NCI-H2196 (cell line): ENCODE measurements at regions not wholly inside any gene's neighbourhood (a gene's known extent, or its start where the extent isn't known, plus 50 kb on each side); places are given as distances from the start of the nearest gene placed in this dataset.

Source experiments
- DNase-seq: peaks from one replicate; lab custom pipeline; 2025; ENCODE audit not compliant: unreplicated experiment; lab: John Stamatoyannopoulos, UW

- DNase-seq: no peak
Observed at GRCh38 chrX:68930542-68931317, 101.9 kb downstream of the EFNB1 start.

DNA sequence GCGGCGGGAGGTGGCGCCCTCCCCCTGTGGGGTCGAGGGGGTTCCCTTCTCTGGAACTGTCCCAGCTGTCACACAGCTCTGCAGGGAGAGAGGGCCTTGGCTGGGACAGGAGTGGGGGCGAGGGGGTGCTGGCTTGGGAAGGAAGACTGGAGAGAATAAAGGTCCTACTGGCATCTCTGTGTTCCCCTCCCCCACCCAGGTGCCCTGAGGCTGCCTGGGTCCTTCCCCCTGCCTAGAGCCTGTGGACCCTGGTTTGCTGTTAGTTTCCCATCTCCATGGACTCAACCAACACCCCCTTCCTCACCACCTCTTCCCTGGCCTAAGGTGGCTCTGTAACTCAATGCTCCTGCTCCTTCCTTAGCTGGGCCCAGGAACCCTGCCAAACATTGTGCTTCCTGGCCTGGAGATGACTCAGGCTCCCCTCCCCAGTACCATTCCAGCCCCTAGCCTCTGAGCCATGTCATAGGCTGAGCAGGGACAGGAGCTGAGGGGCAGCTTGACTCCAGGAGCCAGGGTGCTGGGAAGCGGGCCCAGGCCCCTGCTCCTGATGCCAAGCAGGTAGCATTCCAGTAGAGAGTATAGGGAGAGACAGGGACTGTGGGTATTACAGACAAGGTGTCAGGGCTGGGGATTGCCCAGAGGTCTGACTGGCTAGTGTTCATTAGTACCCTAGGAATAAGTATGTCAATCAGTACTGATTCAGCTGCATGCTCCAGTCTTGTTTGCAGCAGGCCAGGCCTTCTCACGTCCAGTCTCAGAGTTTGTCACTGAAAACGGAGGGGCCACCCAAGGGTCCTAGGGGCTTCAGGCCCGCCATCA is 100.7 kb downstream of the EFNB1 start:
- DNase-seq: peak; percentile 32

DNA sequence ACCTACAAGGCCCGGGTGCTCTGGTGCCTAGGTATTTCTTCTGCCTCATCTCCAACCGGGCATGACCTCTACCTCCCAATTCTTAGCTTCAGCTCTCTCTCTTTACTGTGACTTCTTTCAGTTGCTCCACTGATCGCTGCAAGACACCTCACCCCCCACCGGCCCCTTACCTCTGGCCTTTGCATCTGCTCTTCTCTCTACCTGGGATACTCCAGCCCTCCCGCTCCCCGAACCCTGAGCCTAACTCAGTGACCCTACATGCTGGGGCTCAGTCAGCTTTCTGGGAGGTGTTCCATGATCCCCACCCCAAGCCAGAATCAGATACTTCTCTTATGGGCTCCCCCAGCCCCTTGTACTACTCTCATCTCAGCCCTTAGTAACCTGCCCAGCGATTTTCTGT is 99.6 kb downstream of the EFNB1 start:
- DNase-seq: no peak

GRCh38 chrX:68927178-68927577 is 98.4 kb downstream of the EFNB1 start:
- DNase-seq: no peak

DNA sequence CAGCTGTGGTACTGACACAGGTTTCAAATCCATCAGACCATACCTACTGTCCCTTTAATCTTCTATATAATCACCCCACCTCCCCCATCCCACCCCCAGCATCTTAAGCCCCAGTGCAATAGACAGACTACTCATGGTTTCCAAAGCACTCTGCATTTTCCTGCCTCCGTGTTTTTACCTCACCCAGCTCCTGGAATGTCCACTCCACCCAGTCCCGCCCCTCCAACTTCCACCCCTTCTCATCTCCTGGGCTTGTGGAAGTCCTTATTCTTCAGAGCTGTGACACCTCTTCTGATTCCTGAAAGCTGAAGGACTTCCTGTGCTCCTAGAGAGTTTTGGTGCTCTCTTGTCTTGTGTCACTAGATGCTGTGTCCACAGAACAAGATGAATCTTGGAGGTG is 94.3 kb downstream of the EFNB1 start:
- DNase-seq: no peak

DNA sequence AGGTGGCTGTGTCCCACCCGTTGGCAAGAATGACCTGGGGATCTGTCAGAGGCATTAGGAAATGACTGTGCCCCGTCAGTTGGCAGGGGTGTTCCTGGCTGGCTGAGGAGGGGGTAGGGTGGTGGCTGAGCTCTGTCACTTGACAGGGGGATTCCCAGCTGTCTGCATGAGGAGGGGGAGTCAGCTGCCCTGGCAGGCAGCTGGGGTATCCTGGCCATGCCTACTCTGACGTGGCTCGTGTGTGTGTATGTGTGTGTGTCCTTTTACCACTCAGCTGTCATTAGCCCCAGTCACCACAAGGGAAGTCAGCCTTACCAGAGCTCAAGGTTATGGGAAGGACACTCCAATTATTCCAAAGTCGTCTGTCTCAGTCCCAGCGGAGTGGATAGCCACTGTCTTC is 93.2 kb downstream of the EFNB1 start:
- DNase-seq: no peak

DNA sequence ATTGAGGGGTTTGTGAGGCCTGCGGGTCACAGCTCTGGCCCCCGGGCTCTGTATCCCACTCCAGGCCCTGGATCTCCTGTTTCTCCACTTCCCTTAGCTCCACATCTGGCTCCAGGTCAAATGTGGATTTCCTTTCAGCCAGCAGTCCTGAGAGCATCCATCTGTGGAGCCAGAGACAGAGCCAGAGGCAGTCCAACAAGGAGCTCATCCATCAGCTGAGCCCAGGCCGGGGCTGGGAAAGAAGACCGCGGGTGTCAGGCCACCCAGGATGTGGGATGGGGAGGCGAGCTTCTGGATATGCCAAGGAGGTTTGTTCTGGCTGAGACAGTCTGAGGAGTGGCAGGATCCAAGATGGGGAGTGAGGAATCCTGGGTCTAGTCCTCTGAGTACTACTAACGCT is 91.7 kb downstream of the EFNB1 start:
- no peak for DNase-seq

GRCh38 chrX:68919707-68920106 is 90.9 kb downstream of the EFNB1 start:
- no peak for DNase-seq

DNA sequence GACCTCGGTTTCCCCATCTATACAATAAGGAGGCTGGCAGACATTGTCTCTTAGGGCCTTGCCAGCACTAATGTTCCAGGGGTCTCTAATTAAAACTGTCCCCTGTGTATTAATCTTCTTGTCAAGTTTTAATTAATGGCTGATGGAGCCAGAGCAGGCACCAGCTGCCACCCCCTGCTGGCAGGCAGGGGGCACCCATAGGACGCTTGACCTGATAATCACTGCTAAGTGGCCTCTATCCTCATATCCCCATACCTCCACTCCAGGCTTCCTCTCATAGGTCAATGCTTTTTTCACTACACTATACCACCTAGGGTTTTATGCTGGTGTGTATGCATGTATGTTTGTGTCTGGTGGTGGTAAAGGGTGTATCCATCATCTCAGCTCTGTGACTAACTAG is 89.4 kb downstream of the EFNB1 start:
- no peak for DNase-seq

- no peak for DNase-seq
Observed at GRCh38 chrX:68917799-68918198, 89.0 kb downstream of the EFNB1 start.

DNA sequence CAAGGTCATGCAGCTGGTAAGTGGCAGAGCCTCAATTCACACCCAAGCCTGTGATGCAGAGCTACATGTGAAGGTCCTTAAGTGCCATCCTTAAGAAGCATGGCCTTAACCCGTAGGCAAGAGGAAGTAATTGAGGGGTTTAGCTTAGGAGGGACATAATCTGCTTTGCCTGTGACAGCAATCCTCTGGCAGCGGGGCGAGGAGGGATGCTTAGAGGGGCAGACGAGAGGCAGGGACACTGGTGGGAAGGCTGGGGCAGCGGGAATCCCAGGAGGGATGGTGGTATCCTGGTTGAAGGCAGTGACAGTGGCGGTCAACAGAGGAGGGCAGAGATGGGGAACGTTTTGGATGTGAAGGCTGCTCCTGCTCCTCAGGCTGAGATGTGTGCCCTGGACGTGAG is 88.1 kb downstream of the EFNB1 start:
- no peak for DNase-seq

GRCh38 chrX:68915778-68916177 is 87.0 kb downstream of the EFNB1 start:
- no peak for DNase-seq

DNA sequence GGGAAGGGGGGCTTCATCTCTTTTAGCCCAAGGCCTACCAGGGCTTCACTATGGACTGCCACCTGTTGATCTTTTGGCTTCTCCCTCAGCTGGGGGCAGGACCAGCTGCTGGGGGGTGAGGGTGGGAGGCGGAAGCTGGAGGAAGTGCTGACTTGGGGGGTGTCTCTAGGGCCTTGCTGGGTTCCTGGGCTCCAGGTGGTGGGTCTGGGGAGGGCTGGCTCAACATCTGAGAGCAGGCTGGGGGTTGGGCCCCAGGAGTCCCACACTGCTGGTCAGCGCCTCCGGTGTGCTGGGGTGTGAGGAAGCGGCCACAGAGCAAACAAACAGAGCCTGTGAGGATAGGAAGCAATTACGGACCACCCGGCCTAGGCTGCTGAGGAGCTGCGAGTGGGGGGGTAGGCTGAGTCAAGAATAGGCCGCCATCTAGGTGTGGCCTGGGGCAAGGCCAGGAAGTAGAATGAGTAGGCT is 85.7 kb downstream of the EFNB1 start:
- no peak for DNase-seq

DNA sequence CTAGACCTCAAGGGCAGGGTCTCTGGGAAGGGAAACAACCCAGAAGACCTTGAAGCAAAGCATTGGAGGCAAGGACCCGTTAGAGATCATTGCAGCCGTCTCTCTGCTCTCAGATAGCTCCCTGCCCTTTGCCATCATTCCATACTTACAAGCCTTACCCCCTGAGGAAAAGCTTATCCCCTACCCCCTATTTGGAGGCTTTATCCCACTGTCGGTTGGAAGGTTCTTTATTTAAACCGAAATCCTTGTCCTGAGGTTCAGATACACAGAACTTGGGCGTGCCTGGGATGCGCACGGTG is 84.4 kb downstream of the EFNB1 start:
- no peak for DNase-seq

DNA sequence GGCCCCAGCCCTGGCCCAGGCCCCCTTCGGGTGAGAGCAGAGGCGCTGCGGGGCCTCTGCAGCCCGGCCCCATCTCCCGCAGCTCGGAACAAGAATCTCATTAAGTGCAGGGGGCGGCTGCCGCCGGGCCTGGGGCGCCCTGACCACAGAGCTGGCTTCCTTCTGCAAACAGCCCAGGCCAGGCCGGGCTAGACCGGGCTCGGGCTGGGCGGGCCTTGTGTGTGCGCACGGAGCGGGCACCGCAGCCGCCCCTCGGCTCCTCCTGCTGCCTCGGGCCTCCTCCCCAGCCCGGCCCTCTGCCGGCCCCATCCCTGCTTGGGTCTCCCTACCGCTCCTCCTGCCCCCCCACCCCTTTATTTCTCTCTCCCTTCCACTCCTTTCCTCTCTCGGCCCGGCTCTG is 83.3 kb downstream of the EFNB1 start:
- DNase-seq: no peak

- no peak for DNase-seq
Observed at GRCh38 chrX:68910731-68911428, 82.1 kb downstream of the EFNB1 start.

GRCh38 chrX:68909945-68910344 is 81.1 kb downstream of the EFNB1 start:
- no peak for DNase-seq

DNA sequence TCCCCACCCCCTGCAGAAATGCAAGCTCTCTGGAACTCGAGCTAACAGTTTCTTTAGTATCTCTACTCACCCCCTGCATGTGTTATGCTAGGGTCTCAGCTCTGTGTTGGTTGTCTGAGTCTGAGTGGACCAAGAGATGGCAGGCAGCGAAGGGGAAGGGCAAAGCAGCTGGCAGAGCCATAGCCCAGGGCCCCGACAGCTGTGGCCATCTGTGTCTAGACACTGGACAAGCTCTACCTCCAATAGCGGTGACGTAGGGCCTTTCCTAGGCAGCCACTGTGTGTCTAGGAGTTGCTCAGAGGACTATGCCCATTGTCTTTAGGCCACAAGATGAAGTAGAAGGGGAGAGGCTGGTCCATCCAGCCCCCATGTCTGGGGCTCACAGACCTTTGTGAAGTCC is 79.2 kb downstream of the EFNB1 start:
- DNase-seq: no peak

DNA sequence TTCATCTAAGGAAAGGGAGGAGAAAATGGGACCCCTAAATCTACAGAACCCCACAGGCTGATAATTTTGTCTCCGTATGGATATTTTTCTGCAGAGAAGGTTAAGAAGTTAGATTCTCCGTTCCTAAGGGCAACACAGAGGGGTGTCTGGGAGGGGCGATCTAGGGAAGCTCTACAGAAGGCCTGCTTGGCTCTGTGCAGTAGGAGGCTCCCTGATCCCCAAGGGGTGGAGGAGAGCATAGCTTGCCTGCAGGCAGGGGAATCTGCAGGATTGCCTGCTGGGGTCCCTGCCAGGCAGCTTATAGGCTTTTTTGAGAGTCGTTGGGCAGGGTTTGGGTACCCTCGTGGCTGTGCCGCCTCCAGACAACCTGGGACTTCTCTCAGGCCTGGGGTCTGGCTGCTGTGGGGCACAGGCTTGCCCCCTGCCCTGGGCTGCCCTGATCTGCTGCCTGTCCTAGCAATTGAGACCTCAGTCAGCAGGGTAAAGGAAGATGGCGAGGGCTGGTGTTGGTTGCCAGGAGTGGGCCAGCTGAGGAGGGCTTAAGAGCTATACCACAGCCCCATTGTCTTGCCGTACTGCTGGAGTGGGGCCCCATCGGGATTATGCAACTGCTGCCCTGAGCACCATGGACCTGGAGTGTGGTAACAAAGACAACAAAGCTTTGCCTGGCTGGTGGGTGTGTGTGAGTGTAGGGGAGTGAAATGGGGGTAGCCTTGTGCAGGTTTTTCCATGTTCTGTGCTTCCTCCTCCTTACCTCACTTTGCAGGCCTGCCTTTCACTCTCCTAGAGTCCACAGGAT is 74.1 kb downstream of the EFNB1 start:
- no peak for DNase-seq

DNA sequence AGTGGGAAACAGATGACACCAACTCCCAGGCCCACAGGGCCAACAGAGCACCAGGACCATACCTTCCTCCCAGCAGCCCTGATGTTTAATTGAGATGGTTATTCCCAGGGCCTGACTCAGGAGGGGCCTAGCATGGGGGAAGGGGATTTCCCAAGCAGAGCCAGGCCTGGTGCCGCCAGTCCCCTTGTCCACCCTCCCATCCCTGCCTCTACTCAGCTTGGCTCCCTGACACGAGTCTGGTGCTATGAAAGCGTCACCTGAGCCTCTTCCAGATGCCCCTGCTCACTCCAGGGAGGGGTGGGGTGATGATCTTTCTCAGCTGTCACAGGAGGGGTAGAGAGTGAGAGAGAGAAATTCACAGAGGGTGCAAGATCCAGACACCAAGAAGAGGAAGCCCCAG is 72.7 kb downstream of the EFNB1 start:
- no peak for DNase-seq

DNA sequence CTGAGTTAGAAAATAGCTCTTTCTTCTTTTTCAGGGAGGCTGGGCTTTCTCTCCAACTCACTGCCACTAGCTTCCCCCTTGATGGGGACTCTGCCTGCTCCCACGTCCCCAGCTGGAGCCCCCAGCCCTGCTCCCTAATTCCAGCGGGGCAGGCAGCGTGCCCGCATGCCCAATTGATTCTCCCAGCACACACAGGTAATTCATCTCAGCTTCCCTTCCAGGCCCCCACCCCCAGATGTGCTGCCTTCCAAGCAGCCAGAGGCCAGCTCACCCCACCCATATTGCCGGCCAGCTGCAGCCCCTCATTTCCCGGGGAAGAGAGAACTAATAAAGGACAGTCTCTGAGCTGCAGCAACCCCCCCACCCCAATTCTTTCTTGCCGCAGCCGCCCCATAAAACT is 69.8 kb downstream of the EFNB1 start:
- DNase-seq: no peak
